CD4-positive, alpha-beta memory T cell (primary cell): ENCODE measurements at regions not wholly inside any gene's neighbourhood (a gene's known extent, or its start where the extent isn't known, plus 50 kb on each side); places are given as distances from the start of the nearest gene placed in this dataset.

Experiments used
- CTCF ChIA-PET: fragments of 350-600 bp; sonication (Branson Sonifier 250); formaldehyde crosslinking; loops from one replicate; lab custom pipeline; 2021; ENCODE audit warnings: inconsistent platforms; ENCODE audit not compliant: partially characterized antibody; lab: Charles Lee
- POLR2A ChIA-PET: fragments of 350-600 bp; sonication (Branson Sonifier 250); formaldehyde crosslinking; loops from one replicate; lab custom pipeline; 2021; ENCODE audit not compliant: partially characterized antibody; lab: Charles Lee
- DNase-seq, 5 donors: peaks; one replicate each; pipeline versions ENCODE4 v3.0.0 to v3.0.0-alpha.2; 2020 to 2022; ENCODE audit warnings: mixed read lengths in 1 of 5
- H3K27ac ChIP-seq: one replicate; pipeline ENCODE4 v1.7.0; 2013; ENCODE audit warnings: low read depth, low read length
- H3K27me3 ChIP-seq: 2 replicates; pipeline ENCODE4 v1.7.0; 2013; ENCODE audit warnings: mild to moderate bottlenecking, low read length, moderate library complexity; ENCODE audit not compliant: insufficient read depth
- H3K36me3 ChIP-seq: 2 replicates; pipeline ENCODE4 v1.7.0; 2013; ENCODE audit warnings: mild to moderate bottlenecking, low read length, moderate library complexity; ENCODE audit not compliant: insufficient read depth
- H3K4me1 ChIP-seq: 2 replicates; pipeline ENCODE4 v1.7.0; 2013; ENCODE audit warnings: mild to moderate bottlenecking, low read length, moderate library complexity; ENCODE audit not compliant: insufficient read depth
- H3K4me3 ChIP-seq, 2 donors: one replicate each; pipeline ENCODE4 v1.7.0; 2013; ENCODE audit warnings: low read length in 2 of 2, mild to moderate bottlenecking in 1 of 2
- H3K9me3 ChIP-seq, 2 donors: one replicate each; pipeline ENCODE4 v1.7.0; 2013; ENCODE audit warnings: low read length in 2 of 2, control low read depth in 1 of 2; ENCODE audit not compliant: control insufficient read depth in 1 of 2
- H3K27ac Mint-ChIP-seq, 7 donors: one replicate each; pipeline ENCODE4 v1.8.0; 2020 to 2021; ENCODE audit warnings: mixed read lengths in 7 of 7, mild to moderate bottlenecking in 6 of 7, inconsistent platforms in 3 of 7, moderate library complexity in 3 of 7
- H3K27me3 Mint-ChIP-seq, 2 donors: one replicate each; pipeline ENCODE4 v1.8.0; 2020 to 2021; ENCODE audit warnings: mixed read lengths in 2 of 2
- H3K36me3 Mint-ChIP-seq, 2 donors: one replicate each; pipeline ENCODE4 v1.8.0; 2020 to 2021; ENCODE audit warnings: mixed read lengths in 2 of 2, inconsistent platforms in 1 of 2, mild to moderate bottlenecking in 1 of 2
- H3K4me1 Mint-ChIP-seq, 4 donors: one replicate each; pipeline ENCODE4 v1.8.0; 2020 to 2021; ENCODE audit warnings: mixed read lengths in 4 of 4, mild to moderate bottlenecking in 1 of 4
- H3K4me3 Mint-ChIP-seq, 8 donors: one replicate each; pipeline ENCODE4 v1.8.0; 2020 to 2021; ENCODE audit warnings: mixed read lengths in 8 of 8, mild to moderate bottlenecking in 7 of 8, moderate library complexity in 6 of 8, inconsistent platforms in 3 of 8
- H3K9me3 Mint-ChIP-seq, 8 donors: one replicate each; pipeline ENCODE4 v1.8.0; 2020 to 2021; ENCODE audit warnings: mixed read lengths in 8 of 8, mild to moderate bottlenecking in 5 of 8, inconsistent platforms in 3 of 8, moderate library complexity in 1 of 8
- intact Hi-C: fragments of 100-400 bp; cut with micrococcal nuclease; formaldehyde crosslinking; loops from one replicate; pipeline ENCODE4 v1.15.1; 2023

DNA sequence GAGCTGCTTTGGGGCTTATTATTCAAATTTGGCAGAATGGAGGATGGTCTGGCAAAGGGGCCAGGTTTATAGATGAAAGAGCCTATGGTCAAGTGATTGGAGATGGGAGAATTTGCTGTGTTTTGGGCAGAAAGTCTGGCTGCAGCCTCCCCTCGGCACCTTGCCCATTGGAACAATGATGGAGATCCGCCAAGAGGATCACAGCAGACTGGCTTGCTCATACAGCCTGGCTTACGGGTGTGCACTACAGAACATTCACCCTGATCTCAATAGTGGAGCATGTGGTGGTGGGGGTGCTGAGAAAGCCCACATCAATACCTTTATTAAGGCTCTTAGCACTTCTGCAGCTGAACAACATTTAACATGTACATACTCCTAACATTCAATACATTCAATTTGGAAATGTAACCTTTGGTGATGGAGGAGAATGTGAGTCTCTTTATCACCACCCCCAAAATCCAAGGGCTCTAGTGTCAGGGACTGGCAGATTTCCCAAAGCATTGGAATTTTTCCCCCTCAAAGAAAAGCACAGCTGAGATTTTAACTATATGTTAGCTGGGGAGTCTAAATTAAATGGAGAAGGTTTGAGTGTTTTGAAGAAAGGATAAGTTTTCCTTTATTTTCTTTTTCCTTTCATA is 118.4 kb upstream of the TMC3 start:
- H3K27me3 Mint-ChIP-seq: peaks cover 16% of the 10 kb centered on the region in 2 donors

DNA sequence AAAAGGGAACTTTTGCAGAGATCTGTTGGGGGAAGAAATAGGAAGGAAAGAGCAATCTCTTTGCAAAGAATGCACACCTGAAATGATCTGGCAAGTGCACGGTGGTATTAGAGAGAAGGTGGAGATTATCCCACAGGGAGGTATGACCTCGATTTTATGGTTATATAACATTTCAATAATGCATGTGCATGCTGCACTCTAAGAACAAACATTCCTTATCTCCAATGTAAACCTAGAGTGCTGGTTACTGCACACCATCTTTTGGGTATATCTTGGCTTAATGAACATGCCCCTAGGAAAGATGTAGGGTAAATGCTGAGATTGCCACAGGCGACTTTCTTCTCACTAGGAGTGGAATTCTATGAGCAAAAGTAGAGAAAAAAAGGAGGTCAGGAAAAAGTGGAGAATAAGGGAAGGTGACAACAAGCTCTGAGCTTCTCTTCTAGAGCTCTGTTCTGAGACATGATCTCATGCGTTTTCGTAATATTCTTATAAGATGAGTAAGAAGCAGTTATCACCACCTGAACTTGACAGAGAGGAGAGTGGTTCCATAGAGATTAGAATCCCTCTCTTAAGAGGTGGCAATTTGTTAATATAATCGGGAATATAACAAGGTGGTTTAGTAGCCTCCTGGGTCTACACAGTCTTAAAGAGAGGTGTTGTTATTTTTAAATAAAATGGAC is 117.5 kb upstream of the TMC3 start:
- Mint-ChIP-seq H3K4me3 (no peak overlapping the region), H3K4me1 (no peaks in the 10 kb centered on the region), H3K36me3 (no peaks in the 10 kb centered on the region), H3K27me3 (peaks cover 12 to 16% of the 10 kb centered on the region in 2 donors), H3K27ac (no peak overlapping the region), H3K9me3 (no peaks in the 10 kb centered on the region)
- DNase-seq: no peak
- H3K27me3 ChIP-seq: no peaks in the 10 kb centered on the region
- no peaks in the 10 kb centered on the region for H3K4me1 ChIP-seq
- intact Hi-C loops: no loop called here
- H3K9me3 ChIP-seq: no peaks in the 10 kb centered on the region
- H3K36me3 ChIP-seq: no peaks in the 10 kb centered on the region
- H3K27ac ChIP-seq: no peak overlapping the region
- H3K4me3 ChIP-seq: no peak overlapping the region
- POLR2A ChIA-PET: no interaction called here
- CTCF ChIA-PET: interaction anchor here (3.3 kb wide), 1 partner anchor 11 kb away, joined by 15 read pairs; no protein-coding TSS in a partner anchor

More for the DNA sequence above, 118.4 kb upstream of the TMC3 start:
- Histone ChIP-seq H3K27me3 (no peaks in the 10 kb centered on the region), H3K4me1 (no peaks in the 10 kb centered on the region), H3K27ac (no peak overlapping the region), H3K4me3 (no peak overlapping the region), H3K9me3 (no peaks in the 10 kb centered on the region), H3K36me3 (no peaks in the 10 kb centered on the region)
- H3K27ac Mint-ChIP-seq: no peak overlapping the region
- no peaks in the 10 kb centered on the region for H3K36me3 Mint-ChIP-seq
- no peaks in the 10 kb centered on the region for H3K4me1 Mint-ChIP-seq
- POLR2A ChIA-PET: no interaction called here
- intact Hi-C loops: no loop called here
- no peak for DNase-seq
- no peaks in the 10 kb centered on the region for H3K9me3 Mint-ChIP-seq
- CTCF ChIA-PET: interaction anchor here (3.3 kb wide), 1 partner anchor 11 kb away, joined by 15 read pairs; no protein-coding TSS in a partner anchor
- H3K4me3 Mint-ChIP-seq: no peak overlapping the region

DNA sequence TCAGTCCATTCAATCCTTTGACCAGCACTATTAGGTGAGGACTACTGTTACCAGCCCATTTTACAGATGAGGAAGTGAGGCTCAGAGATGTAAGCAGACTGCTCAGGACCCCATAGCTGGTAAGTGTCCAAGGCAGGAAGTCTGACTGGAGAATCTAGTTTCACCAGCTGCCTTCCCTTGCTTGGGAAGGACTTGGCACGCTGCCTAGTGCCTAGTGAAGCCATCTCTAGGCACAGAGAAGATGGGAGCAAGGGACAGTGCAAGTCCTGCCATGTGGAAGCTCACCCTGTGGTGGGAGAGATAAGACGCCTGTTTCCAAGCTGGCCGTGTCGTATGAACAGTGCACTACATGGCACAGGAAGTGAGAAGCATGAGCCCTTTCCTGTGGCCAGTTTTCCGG is 111.8 kb upstream of the TMC3 start:
- ChIA-PET POLR2A (no interaction called here), CTCF (no interaction called here)
- Mint-ChIP-seq H3K4me3 (no peak overlapping the region), H3K9me3 (no peaks in the 10 kb centered on the region), H3K36me3 (no peaks in the 10 kb centered on the region), H3K27me3 (peaks cover 5% of the 10 kb centered on the region in 2 donors), H3K4me1 (no peaks in the 10 kb centered on the region), H3K27ac (no peak overlapping the region)
- Histone ChIP-seq H3K4me1 (no peaks in the 10 kb centered on the region), H3K27me3 (no peaks in the 10 kb centered on the region), H3K27ac (no peak overlapping the region), H3K9me3 (no peaks in the 10 kb centered on the region), H3K36me3 (no peaks in the 10 kb centered on the region), H3K4me3 (no peak overlapping the region)
- DNase-seq: no peak
- intact Hi-C loops: no loop called here

GRCh38 chr15:81484086-81484955 is 110.3 kb upstream of the TMC3 start:
- H3K36me3 Mint-ChIP-seq: no peaks in the 10 kb centered on the region
- H3K4me1 ChIP-seq: no peaks in the 10 kb centered on the region
- H3K9me3 Mint-ChIP-seq: no peaks in the 10 kb centered on the region
- DNase-seq: no peak
- CTCF ChIA-PET: interaction anchor here (1.1 kb wide), 1 partner anchor 209 kb away, joined by 4 read pairs; no protein-coding TSS in a partner anchor
- H3K4me3 ChIP-seq: no peak overlapping the region
- peaks cover 5 to 6% of the 10 kb centered on the region in 2 donors for H3K27me3 Mint-ChIP-seq
- H3K36me3 ChIP-seq: no peaks in the 10 kb centered on the region
- POLR2A ChIA-PET: no interaction called here
- H3K9me3 ChIP-seq: no peaks in the 10 kb centered on the region
- H3K27me3 ChIP-seq: no peaks in the 10 kb centered on the region
- intact Hi-C loops: no loop called here
- H3K4me1 Mint-ChIP-seq: no peaks in the 10 kb centered on the region
- H3K27ac Mint-ChIP-seq: no peak overlapping the region
- H3K4me3 Mint-ChIP-seq: no peak overlapping the region
- no peak overlapping the region for H3K27ac ChIP-seq

GRCh38 chr15:81483496-81483895 is 109.5 kb upstream of the TMC3 start:
- CTCF ChIA-PET: interaction anchor here (1.1 kb wide), 1 partner anchor 208 kb away, joined by 4 read pairs; no protein-coding TSS in a partner anchor
- H3K27me3 Mint-ChIP-seq: peaks cover 5 to 8% of the 10 kb centered on the region in 2 donors
- no peak overlapping the region for H3K27ac Mint-ChIP-seq
- no peaks in the 10 kb centered on the region for H3K27me3 ChIP-seq
- POLR2A ChIA-PET: no interaction called here
- H3K36me3 ChIP-seq: no peaks in the 10 kb centered on the region
- DNase-seq: no peak
- H3K4me3 Mint-ChIP-seq: no peak overlapping the region
- no peaks in the 10 kb centered on the region for H3K4me1 Mint-ChIP-seq
- H3K4me1 ChIP-seq: no peaks in the 10 kb centered on the region
- H3K4me3 ChIP-seq: no peak overlapping the region
- H3K27ac ChIP-seq: no peak overlapping the region
- H3K9me3 Mint-ChIP-seq: no peaks in the 10 kb centered on the region
- intact Hi-C loops: no loop called here
- no peaks in the 10 kb centered on the region for H3K36me3 Mint-ChIP-seq
- no peaks in the 10 kb centered on the region for H3K9me3 ChIP-seq

DNA sequence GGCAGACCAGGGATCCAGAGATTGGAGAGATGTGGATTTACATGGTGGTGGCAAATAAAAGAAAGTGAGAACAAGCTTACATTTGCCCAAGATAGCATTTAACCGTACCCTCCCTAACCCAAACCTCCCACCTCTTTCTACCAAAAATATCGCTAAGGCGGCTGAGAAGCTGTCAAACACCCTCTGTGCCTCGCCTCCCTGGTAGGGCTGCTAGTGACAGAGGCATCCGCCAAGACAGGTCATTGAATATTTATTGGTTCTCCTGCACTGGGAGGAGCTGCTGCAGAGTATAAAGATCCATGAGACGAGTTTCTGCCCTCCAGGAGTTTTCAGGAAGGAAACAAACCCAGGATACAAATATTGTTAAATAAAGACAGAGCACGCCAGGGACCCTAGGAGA is 107.3 kb upstream of the TMC3 start:
- Histone ChIP-seq H3K4me3 (no peak overlapping the region), H3K27me3 (no peaks in the 10 kb centered on the region), H3K4me1 (no peaks in the 10 kb centered on the region), H3K9me3 (no peaks in the 10 kb centered on the region), H3K36me3 (no peaks in the 10 kb centered on the region), H3K27ac (no peak overlapping the region)
- CTCF ChIA-PET: interaction anchor here (0.5 to 3.3 kb wide), 11 partner anchors 9 to 1894 kb away, joined by 3 to 22 read pairs (median 4); no protein-coding TSS in a partner anchor
- H3K9me3 Mint-ChIP-seq: no peaks in the 10 kb centered on the region
- peaks cover 4 to 5% of the 10 kb centered on the region in 2 donors for H3K27me3 Mint-ChIP-seq
- no peak overlapping the region for H3K27ac Mint-ChIP-seq
- no peak for DNase-seq
- H3K36me3 Mint-ChIP-seq: no peaks in the 10 kb centered on the region
- POLR2A ChIA-PET: no interaction called here
- intact Hi-C loops: loop anchor here (2.0 kb wide), 1 partner anchor 207 kb away; no protein-coding TSS in a partner anchor
- no peak overlapping the region for H3K4me3 Mint-ChIP-seq
- H3K4me1 Mint-ChIP-seq: no peaks in the 10 kb centered on the region

DNA sequence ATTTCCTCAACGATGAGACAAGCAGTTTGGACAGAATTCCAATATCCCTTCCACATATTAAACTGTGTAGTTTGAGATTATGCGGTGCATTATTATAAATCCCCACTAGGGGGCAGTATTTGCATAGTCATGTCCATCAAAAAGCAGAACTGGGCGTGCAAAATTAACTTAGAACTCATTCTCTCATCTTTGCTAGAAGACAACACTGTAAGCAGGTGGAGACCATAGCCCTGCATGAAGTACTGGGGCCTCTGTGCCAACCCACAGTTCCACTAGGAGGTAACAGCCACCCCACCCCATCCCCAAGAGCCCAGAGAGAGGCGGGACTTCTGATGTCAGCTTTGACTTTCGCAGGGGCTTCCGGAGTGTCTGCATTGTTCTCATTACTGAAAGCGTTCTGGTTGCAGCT is 106.6 kb upstream of the TMC3 start:
- H3K9me3 ChIP-seq: no peaks in the 10 kb centered on the region

More for the DNA sequence above, 106.6 kb upstream of the TMC3 start:
- Histone ChIP-seq H3K4me1 (no peaks in the 10 kb centered on the region), H3K27ac (no peak overlapping the region), H3K36me3 (no peaks in the 10 kb centered on the region), H3K4me3 (no peak overlapping the region), H3K27me3 (no peaks in the 10 kb centered on the region)
- CTCF ChIA-PET: interaction anchor here (0.5 to 3.3 kb wide), 7 partner anchors 8 to 1894 kb away, joined by 3 to 22 read pairs (median 4); no protein-coding TSS in a partner anchor
- intact Hi-C loops: loop anchor here (1.0 to 2.0 kb wide), 2 partner anchors 206 to 660 kb away; no protein-coding TSS in a partner anchor
- no peak overlapping the region for H3K27ac Mint-ChIP-seq
- peaks cover 5% of the 10 kb centered on the region in 2 donors for H3K27me3 Mint-ChIP-seq
- H3K4me1 Mint-ChIP-seq: no peaks in the 10 kb centered on the region
- no peaks in the 10 kb centered on the region for H3K9me3 Mint-ChIP-seq
- H3K4me3 Mint-ChIP-seq: peak overlapping the region in 4 of 8 donors; percentile 18 to 61 (median 42)
- DNase-seq: peak in 4 of 5 donors; percentile 37 to 47 (median 44)
- POLR2A ChIA-PET: no interaction called here
- H3K36me3 Mint-ChIP-seq: no peaks in the 10 kb centered on the region
